H9 (cell line): ENCODE measurements at regions not wholly inside any gene's neighbourhood (a gene's known extent, or its start where the extent isn't known, plus 50 kb on each side); places are given as distances from the start of the nearest gene placed in this dataset.

Experiments
- DNase-seq: peaks from one replicate; pipeline ENCODE4 v3.0.0-alpha.2; 2017
- H2AFZ ChIP-seq: one replicate; pipeline ENCODE4 v1.6.1; 2013; ENCODE audit warnings: mild to moderate bottlenecking, low read length, control low read depth, moderate library complexity
- H2AK5ac ChIP-seq: 2 replicates; pipeline ENCODE4 v1.6.1; 2013; ENCODE audit warnings: low read length, control low read depth, mixed read lengths; ENCODE audit not compliant: insufficient read length
- H2BK120ac ChIP-seq: one replicate; pipeline ENCODE4 v1.6.1; 2013; ENCODE audit warnings: low read depth, mild to moderate bottlenecking, low read length, control low read depth, inconsistent platforms; ENCODE audit not compliant: poor library complexity, severe bottlenecking
- H2BK12ac ChIP-seq: 2 replicates; pipeline ENCODE4 v1.6.1; 2013; ENCODE audit warnings: low read length, control low read depth, mixed read lengths, low read depth; ENCODE audit not compliant: insufficient read length
- H2BK15ac ChIP-seq: 2 replicates; pipeline ENCODE4 v1.6.1; 2013; ENCODE audit warnings: low read depth, low read length, control low read depth
- H2BK20ac ChIP-seq: one replicate; pipeline ENCODE4 v1.6.1; 2013; ENCODE audit warnings: low read depth, mild to moderate bottlenecking, low read length, control low read depth, inconsistent platforms; ENCODE audit not compliant: poor library complexity, severe bottlenecking
- H2BK5ac ChIP-seq: 2 replicates; pipeline ENCODE4 v1.6.1; 2013; ENCODE audit warnings: low read length, control low read depth, mixed read lengths; ENCODE audit not compliant: insufficient read length
- H3K14ac ChIP-seq: 2 replicates; pipeline ENCODE4 v1.6.1; 2013; ENCODE audit warnings: low read length, control low read depth; ENCODE audit not compliant: insufficient read depth
- H3K18ac ChIP-seq: 2 replicates; pipeline ENCODE4 v1.6.1; 2013; ENCODE audit warnings: low read depth, mild to moderate bottlenecking, mixed read lengths, low read length, control low read depth; ENCODE audit not compliant: insufficient read length
- H3K23ac ChIP-seq: 2 replicates; pipeline ENCODE4 v1.6.1; 2013; ENCODE audit warnings: low read length, control low read depth, mixed read lengths, low read depth; ENCODE audit not compliant: insufficient read length
- H3K23me2 ChIP-seq: 2 replicates; pipeline ENCODE4 v1.6.1; 2013; ENCODE audit warnings: low read depth, mild to moderate bottlenecking, mixed read lengths, low read length, control low read depth; ENCODE audit not compliant: insufficient read length, poor library complexity, severe bottlenecking
- H3K27ac ChIP-seq: 2 replicates; pipeline ENCODE4 v1.5.1; 2013; ENCODE audit warnings: low read length, control low read depth, mixed read lengths, low read depth; ENCODE audit not compliant: insufficient read length
- H3K27me3 ChIP-seq: 2 replicates; pipeline ENCODE4 v1.6.1; 2013; ENCODE audit warnings: low read length, control low read depth, inconsistent platforms; ENCODE audit not compliant: insufficient read depth
- H3K4ac ChIP-seq: 2 replicates; pipeline ENCODE4 v1.6.1; 2013; ENCODE audit warnings: low read depth, mild to moderate bottlenecking, control low read depth, inconsistent platforms, low read length, moderate library complexity
- H3K4me1 ChIP-seq: 2 replicates; pipeline ENCODE4 v1.6.1; 2013; ENCODE audit warnings: low read length, control low read depth, inconsistent platforms; ENCODE audit not compliant: insufficient read depth
- H3K4me2 ChIP-seq: 2 replicates; pipeline ENCODE4 v1.6.1; 2013; ENCODE audit warnings: low read length, control low read depth, mixed read lengths; ENCODE audit not compliant: insufficient read length, insufficient read depth
- H3K56ac ChIP-seq: 2 replicates; pipeline ENCODE4 v1.6.1; 2013; ENCODE audit warnings: low read depth, mild to moderate bottlenecking, mixed read lengths, low read length, control low read depth; ENCODE audit not compliant: insufficient read length
- H3K79me1 ChIP-seq: 2 replicates; pipeline ENCODE4 v1.6.1; 2013; ENCODE audit warnings: low read depth, mild to moderate bottlenecking, moderate library complexity, low read length, control low read depth, inconsistent platforms; ENCODE audit not compliant: insufficient read depth, poor library complexity, severe bottlenecking
- H3K79me2 ChIP-seq: 2 replicates; pipeline ENCODE4 v1.6.1; 2013; ENCODE audit warnings: low read length, control low read depth, inconsistent platforms; ENCODE audit not compliant: insufficient read depth
- H3K9ac ChIP-seq: 2 replicates; pipeline ENCODE4 v1.6.1; 2013; ENCODE audit warnings: low read length, control low read depth, mixed read lengths; ENCODE audit not compliant: insufficient read length; ENCODE audit errors: extremely low read depth
- H3K9me3 ChIP-seq: one replicate; pipeline ENCODE4 v1.6.1; 2013; ENCODE audit warnings: low read depth, low read length, inconsistent platforms; ENCODE audit not compliant: control insufficient read depth
- H3T11ph ChIP-seq: one replicate; pipeline ENCODE4 v1.6.1; 2013; ENCODE audit warnings: mild to moderate bottlenecking, low read length, control low read depth, inconsistent platforms
- H4K20me1 ChIP-seq: one replicate; pipeline ENCODE4 v1.6.1; 2013; ENCODE audit not compliant: control insufficient read depth, insufficient read length, insufficient read depth
- H4K5ac ChIP-seq: 2 replicates; pipeline ENCODE4 v1.6.1; 2013; ENCODE audit warnings: low read depth, mild to moderate bottlenecking, mixed read lengths, low read length, control low read depth; ENCODE audit not compliant: insufficient read length
- H4K8ac ChIP-seq: replicated peaks from 2 replicates; pipeline ENCODE4 v1.6.1; 2013; ENCODE audit warnings: low read length, control low read depth, mixed read lengths, low read depth; ENCODE audit not compliant: insufficient read length
- H4K91ac ChIP-seq: 2 replicates; pipeline ENCODE4 v1.6.1; 2013; ENCODE audit warnings: low read depth, mild to moderate bottlenecking, moderate library complexity, mixed read lengths, low read length, control low read depth; ENCODE audit not compliant: insufficient read length
- H3K27ac Mint-ChIP-seq, 3 experiments: 2 replicates in 2 of 3; 3 replicates in 1 of 3; pipeline ENCODE4 v1.8.0; 2020 to 2021; ENCODE audit warnings: mixed read lengths in 3 of 3, mild to moderate bottlenecking in 1 of 3, moderate library complexity in 1 of 3
- H3K27me3 Mint-ChIP-seq: 2 replicates; pipeline ENCODE4 v1.8.0; 2021; ENCODE audit warnings: low read depth, mild to moderate bottlenecking, moderate library complexity, mixed read lengths
- H3K36me3 Mint-ChIP-seq, 3 experiments: 2 replicates in 2 of 3; 3 replicates in 1 of 3; pipeline ENCODE4 v1.8.0; 2020 to 2021; ENCODE audit warnings: low read depth in 3 of 3, mixed read lengths in 3 of 3; ENCODE audit not compliant: insufficient read depth in 1 of 3
- H3K4me1 Mint-ChIP-seq, 2 experiments: 2 replicates each; pipeline ENCODE4 v1.8.0; 2020; ENCODE audit warnings: mixed read lengths in 2 of 2
- H3K4me3 Mint-ChIP-seq, 2 experiments: 2 replicates in 1 of 2; 3 replicates in 1 of 2; pipeline ENCODE4 v1.8.0; 2020 to 2021; ENCODE audit warnings: mild to moderate bottlenecking in 2 of 2, mixed read lengths in 2 of 2, moderate library complexity in 1 of 2
- H3K9me3 Mint-ChIP-seq, 2 experiments: 2 replicates in 1 of 2; 3 replicates in 1 of 2; pipeline ENCODE4 v1.8.0; 2020; ENCODE audit warnings: mild to moderate bottlenecking in 2 of 2, mixed read lengths in 2 of 2, moderate library complexity in 1 of 2
- WGBS: extraction: QIAGEN DNeasy Blood & Tissue Kit; methylation state at CpG from one replicate; pipeline ENCODE4 v1.1.7; 2013; ENCODE audit warnings: missing lambda C conversion rate, low lambda C conversion rate, mixed read lengths; ENCODE audit not compliant: insufficient read length; ENCODE audit errors: extremely low coverage; 5-methylcytosine and 5-hydroxymethylcytosine counted together
- TF ChIP-seq, protein P1 (sequence below): fragments of 200-600 bp; sonication (generic); conservative IDR thresholded peaks from 3 replicates; pipeline ENCODE4 v1.8.0; 2021; ENCODE audit warnings: antibody characterized with exemption, mild to moderate bottlenecking

DNA sequence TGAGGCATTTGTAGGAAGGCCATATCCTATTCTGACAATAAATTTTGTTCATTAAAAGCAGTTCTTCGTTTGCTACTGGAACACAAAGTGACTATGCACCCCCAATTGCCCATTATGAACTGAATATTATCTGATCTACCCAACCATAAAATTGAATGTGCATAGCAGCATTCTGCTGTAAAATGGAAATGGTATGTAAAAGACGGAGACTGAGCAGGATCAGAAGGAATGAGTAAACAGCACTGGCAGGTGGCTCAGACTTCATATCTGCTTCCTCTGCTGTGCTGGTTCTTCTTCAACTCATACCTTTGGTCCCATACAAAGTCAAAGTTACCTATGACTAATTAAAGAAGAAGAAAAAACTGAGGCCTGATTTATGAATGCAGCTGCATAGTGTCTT is 339.5 kb downstream of the PLA2G4A start:
- H3K27me3 Mint-ChIP-seq = no peaks in the 10 kb centered on the region
- no CpG with 5 or more reads among the region's 2 CpGs for WGBS

More for the DNA sequence above, 339.5 kb downstream of the PLA2G4A start:
- Histone ChIP-seq H2AK5ac (no peak overlapping the region), H3K9ac (no peak overlapping the region), H4K5ac (no peak overlapping the region), H2BK20ac (no peak overlapping the region), H2BK120ac (no peak overlapping the region), H4K8ac (no peak overlapping the region), H3K23ac (no peak overlapping the region), H2BK15ac (no peak overlapping the region), H3K56ac (no peak overlapping the region), H3K14ac (no peak overlapping the region), H3K79me2 (no peaks in the 10 kb centered on the region), H3K79me1 (no peaks in the 10 kb centered on the region), H4K91ac (no peak overlapping the region), H2AFZ (no peak overlapping the region), H3K27ac (no peak overlapping the region), H3K18ac (no peak overlapping the region), H3K4me2 (no peak overlapping the region), H3K27me3 (no peaks in the 10 kb centered on the region), H2BK5ac (no peak overlapping the region), H3K4ac (no peak overlapping the region), H3K4me1 (no peaks in the 10 kb centered on the region), H3K9me3 (no peaks in the 10 kb centered on the region), H4K20me1 (no peaks in the 10 kb centered on the region), H3T11ph (no peak overlapping the region), H2BK12ac (no peak overlapping the region), H3K23me2 (no peaks in the 10 kb centered on the region)
- H3K27ac Mint-ChIP-seq = no peak overlapping the region
- no peaks in the 10 kb centered on the region; a peak in 1 of 4 replicates for H3K4me1 Mint-ChIP-seq
- DNase-seq = no peak
- peaks cover 0 to 8% (median 4%) of the 10 kb centered on the region in 3 experiments; a peak in 3 of 7 replicates for H3K36me3 Mint-ChIP-seq
- TF ChIP-seq, protein P1, sequence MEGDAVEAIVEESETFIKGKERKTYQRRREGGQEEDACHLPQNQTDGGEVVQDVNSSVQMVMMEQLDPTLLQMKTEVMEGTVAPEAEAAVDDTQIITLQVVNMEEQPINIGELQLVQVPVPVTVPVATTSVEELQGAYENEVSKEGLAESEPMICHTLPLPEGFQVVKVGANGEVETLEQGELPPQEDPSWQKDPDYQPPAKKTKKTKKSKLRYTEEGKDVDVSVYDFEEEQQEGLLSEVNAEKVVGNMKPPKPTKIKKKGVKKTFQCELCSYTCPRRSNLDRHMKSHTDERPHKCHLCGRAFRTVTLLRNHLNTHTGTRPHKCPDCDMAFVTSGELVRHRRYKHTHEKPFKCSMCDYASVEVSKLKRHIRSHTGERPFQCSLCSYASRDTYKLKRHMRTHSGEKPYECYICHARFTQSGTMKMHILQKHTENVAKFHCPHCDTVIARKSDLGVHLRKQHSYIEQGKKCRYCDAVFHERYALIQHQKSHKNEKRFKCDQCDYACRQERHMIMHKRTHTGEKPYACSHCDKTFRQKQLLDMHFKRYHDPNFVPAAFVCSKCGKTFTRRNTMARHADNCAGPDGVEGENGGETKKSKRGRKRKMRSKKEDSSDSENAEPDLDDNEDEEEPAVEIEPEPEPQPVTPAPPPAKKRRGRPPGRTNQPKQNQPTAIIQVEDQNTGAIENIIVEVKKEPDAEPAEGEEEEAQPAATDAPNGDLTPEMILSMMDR = no peak
- peaks cover 18 to 19% of the 10 kb centered on the region in 2 experiments; a peak in 4 of 5 replicates for H3K9me3 Mint-ChIP-seq
- H3K4me3 Mint-ChIP-seq = no peak overlapping the region
